ENCODE measurements at regions not wholly inside any gene's neighbourhood (a gene's known extent, or its start where the extent isn't known, plus 50 kb on each side); places are given as distances from the start of the nearest gene placed in this dataset.

GRCh38 chr3:194050782-194051320 is 85.1 kb upstream of the HES1 start:
- H3K4me3 Mint-ChIP-seq: no peak overlapping the region
- peaks cover 2% of the 10 kb centered on the region for H3K4me1 Mint-ChIP-seq
- H3K27ac Mint-ChIP-seq: no peak overlapping the region

GRCh38 chr3:194051366-194052149 is 84.4 kb upstream of the HES1 start:
- Mint-ChIP-seq H3K9me3 (peaks cover 19% of the 10 kb centered on the region), H3K27ac (no peak overlapping the region), H3K27me3 (ENCODE audit: low read depth) (no peaks in the 10 kb centered on the region), H3K4me3 (no peak overlapping the region), H3K36me3 (peaks cover 15% of the 10 kb centered on the region), H3K4me1 (peaks cover 5% of the 10 kb centered on the region)
- no peak for DNase-seq (ENCODE audit: low spot score in 2 of 2, unreplicated experiment in 2 of 2)
- TF ChIP-seq CTCF (IDR thresholded peaks at IDR 0.05; ENCODE audit: unreplicated experiment): no peak

More at GRCh38 chr3:194050782-194051320, 85.1 kb upstream of the HES1 start:
- Mint-ChIP-seq H3K36me3 (peaks cover 15% of the 10 kb centered on the region), H3K9me3 (peaks cover 19% of the 10 kb centered on the region), H3K27me3 (ENCODE audit: low read depth) (no peaks in the 10 kb centered on the region)
- no peak for DNase-seq (ENCODE audit: low spot score in 2 of 2, unreplicated experiment in 2 of 2)
- no peak for TF ChIP-seq CTCF (IDR thresholded peaks at IDR 0.05; ENCODE audit: unreplicated experiment)

GRCh38 chr3:194053136-194053535 is 82.8 kb upstream of the HES1 start:
- H3K4me3 Mint-ChIP-seq: no peak overlapping the region
- TF ChIP-seq CTCF (IDR thresholded peaks at IDR 0.05; ENCODE audit: unreplicated experiment): no peak
- no peak overlapping the region for H3K27ac Mint-ChIP-seq
- no peaks in the 10 kb centered on the region for H3K27me3 Mint-ChIP-seq (ENCODE audit: low read depth)
- peaks cover 17% of the 10 kb centered on the region for H3K4me1 Mint-ChIP-seq
- peaks cover 15% of the 10 kb centered on the region for H3K36me3 Mint-ChIP-seq
- peaks cover 19% of the 10 kb centered on the region for H3K9me3 Mint-ChIP-seq
- no peak for DNase-seq (ENCODE audit: low spot score in 2 of 2, unreplicated experiment in 2 of 2)

GRCh38 chr3:194054016-194054415 is 81.9 kb upstream of the HES1 start:
- H3K4me3 Mint-ChIP-seq: no peak overlapping the region
- no peak overlapping the region for H3K27ac Mint-ChIP-seq
- peaks cover 19% of the 10 kb centered on the region for H3K4me1 Mint-ChIP-seq
- no peak for DNase-seq (ENCODE audit: low spot score in 2 of 2, unreplicated experiment in 2 of 2)
- H3K36me3 Mint-ChIP-seq: peaks cover 15% of the 10 kb centered on the region
- no peaks in the 10 kb centered on the region for H3K27me3 Mint-ChIP-seq (ENCODE audit: low read depth)
- peaks cover 19% of the 10 kb centered on the region for H3K9me3 Mint-ChIP-seq
- no peak for TF ChIP-seq CTCF (IDR thresholded peaks at IDR 0.05; ENCODE audit: unreplicated experiment)

GRCh38 chr3:194054540-194054939 is 81.4 kb upstream of the HES1 start:
- Mint-ChIP-seq H3K27ac (no peak overlapping the region), H3K4me1 (peaks cover 19% of the 10 kb centered on the region), H3K4me3 (no peak overlapping the region), H3K9me3 (peaks cover 19% of the 10 kb centered on the region), H3K36me3 (peaks cover 15% of the 10 kb centered on the region), H3K27me3 (ENCODE audit: low read depth) (no peaks in the 10 kb centered on the region)
- TF ChIP-seq CTCF (IDR thresholded peaks at IDR 0.05; ENCODE audit: unreplicated experiment): no peak
- no peak for DNase-seq (ENCODE audit: low spot score in 2 of 2, unreplicated experiment in 2 of 2)
